Fibroblast of lung (primary cell): ENCODE measurements at regions not wholly inside any gene's neighbourhood (a gene's known extent, or its start where the extent isn't known, plus 50 kb on each side); places are given as distances from the start of the nearest gene placed in this dataset.

ENCODE experiments used
- DNase-seq, 2 donors: peaks; one replicate each; pipeline versions ENCODE4 v3.0.0 to v3.0.0-alpha.2; 2010; ENCODE audit warnings: low read depth in 2 of 2
- H2AFZ ChIP-seq: 2 replicates; pipeline ENCODE4 v1.5.1; 2012; ENCODE audit warnings: low read length, control low read depth, inconsistent platforms
- H3K27ac ChIP-seq: 2 replicates; pipeline ENCODE4 v1.5.1; 2011; ENCODE audit warnings: low read length, control low read depth; ENCODE audit not compliant: insufficient read depth
- H3K27me3 ChIP-seq: 2 replicates; pipeline ENCODE4 v1.5.1; 2011; ENCODE audit warnings: mild to moderate bottlenecking, low read length; ENCODE audit not compliant: control insufficient read depth, insufficient read depth
- H3K36me3 ChIP-seq: 2 replicates; pipeline ENCODE4 v1.5.1; 2011; ENCODE audit warnings: low read length; ENCODE audit not compliant: control insufficient read depth, insufficient read depth
- H3K4me1 ChIP-seq: 2 replicates; pipeline ENCODE4 v1.5.1; 2011; ENCODE audit warnings: low read length; ENCODE audit not compliant: control insufficient read depth, insufficient read depth; ENCODE audit errors: extremely low read depth
- H3K4me2 ChIP-seq: 2 replicates; pipeline ENCODE4 v1.5.1; 2011; ENCODE audit warnings: low read length, control low read depth; ENCODE audit not compliant: insufficient read depth; ENCODE audit errors: extremely low read depth
- H3K4me3 ChIP-seq, 4 experiments: fragments of 200-600 bp in 1 of 4; sonication (generic) in 1 of 4; replicated peaks in 1 of 4; 2 replicates each; pipeline ENCODE4 v1.5.1; 2011 to 2016; ENCODE audit warnings: low read length in 4 of 4, low read depth in 3 of 4, mild to moderate bottlenecking in 3 of 4, control low read depth in 2 of 4, inconsistent platforms in 1 of 4, mixed read lengths in 1 of 4; ENCODE audit not compliant: insufficient read depth in 1 of 4; ENCODE audit errors: control extremely low read depth in 1 of 4
- H3K79me2 ChIP-seq: 2 replicates; pipeline ENCODE4 v1.5.1; 2012; ENCODE audit warnings: mild to moderate bottlenecking, low read length, inconsistent platforms; ENCODE audit not compliant: control insufficient read depth, insufficient read depth
- H3K9ac ChIP-seq: 2 replicates; pipeline ENCODE4 v1.5.1; 2011; ENCODE audit warnings: mild to moderate bottlenecking, low read length, control low read depth; ENCODE audit not compliant: insufficient read depth
- H3K9me3 ChIP-seq: 2 replicates; pipeline ENCODE4 v1.5.1; 2012; ENCODE audit warnings: low read depth, low read length; ENCODE audit not compliant: control insufficient read depth, insufficient read depth
- H4K20me1 ChIP-seq: 2 replicates; pipeline ENCODE4 v1.5.1; 2011; ENCODE audit warnings: low read length; ENCODE audit not compliant: control insufficient read depth, insufficient read depth; ENCODE audit errors: extremely low read depth
- CTCF ChIP-seq, 2 donors: IDR thresholded peaks in 1 of 2; conservative IDR thresholded peaks in 1 of 2; 1 replicate in 1 of 2; 2 replicates in 1 of 2; pipeline ENCODE4 v1.5.1; 2011 to 2012; ENCODE audit warnings: low read length in 2 of 2, control low read depth in 1 of 2, inconsistent platforms in 1 of 2, low read depth in 1 of 2, mild to moderate bottlenecking in 1 of 2
- EZH2 ChIP-seq: IDR thresholded peaks from 2 replicates; pipeline ENCODE4 v1.5.1; 2012; ENCODE audit warnings: low read length, control low read depth, mild to moderate bottlenecking; ENCODE audit errors: missing control alignments

GRCh38 chr4:57494821-57495220 is 384.6 kb upstream of the IGFBP7 start:
- H3K4me1 ChIP-seq: no peaks in the 10 kb centered on the region

GRCh38 chr4:57492251-57492878 is 382.2 kb upstream of the IGFBP7 start:
- Histone ChIP-seq H3K4me3 (no peak overlapping the region), H4K20me1 (no peaks in the 10 kb centered on the region), H2AFZ (no peak overlapping the region), H3K27ac (no peak overlapping the region), H3K79me2 (no peaks in the 10 kb centered on the region), H3K4me2 (no peak overlapping the region), H3K9me3 (no peaks in the 10 kb centered on the region), H3K9ac (no peak overlapping the region), H3K36me3 (no peaks in the 10 kb centered on the region), H3K27me3 (no peaks in the 10 kb centered on the region), H3K4me1 (no peaks in the 10 kb centered on the region)
- TF ChIP-seq CTCF (conservative IDR thresholded peaks at IDR 0.05 in 1 of 2, IDR thresholded peaks at IDR 0.05 in 1 of 2; ENCODE audit: low read depth in 1 of 2, low read length in 2 of 2): no peak
- TF ChIP-seq EZH2: no peak
- DNase-seq: peak in 1 of 2 donors; percentile 1

More at GRCh38 chr4:57494821-57495220, 384.6 kb upstream of the IGFBP7 start:
- no peaks in the 10 kb centered on the region for H3K36me3 ChIP-seq
- no peaks in the 10 kb centered on the region for H3K9me3 ChIP-seq
- no peaks in the 10 kb centered on the region for H3K27me3 ChIP-seq
- no peak overlapping the region for H3K9ac ChIP-seq
- H3K4me2 ChIP-seq: no peak overlapping the region
- H3K4me3 ChIP-seq: no peak overlapping the region
- DNase-seq: no peak
- TF ChIP-seq EZH2 (no peak), CTCF (conservative IDR thresholded peaks at IDR 0.05 in 1 of 2, IDR thresholded peaks at IDR 0.05 in 1 of 2; ENCODE audit: low read depth in 1 of 2, low read length in 2 of 2) (no peak)
- H3K79me2 ChIP-seq: no peaks in the 10 kb centered on the region
- no peaks in the 10 kb centered on the region for H4K20me1 ChIP-seq
- no peak overlapping the region for H3K27ac ChIP-seq
- no peak overlapping the region for H2AFZ ChIP-seq

GRCh38 chr4:57491388-57491787 is 381.2 kb upstream of the IGFBP7 start:
- Histone ChIP-seq H3K4me2 (no peak overlapping the region), H3K79me2 (no peaks in the 10 kb centered on the region), H2AFZ (no peak overlapping the region), H3K36me3 (no peaks in the 10 kb centered on the region), H3K4me1 (no peaks in the 10 kb centered on the region), H3K4me3 (no peak overlapping the region), H4K20me1 (no peaks in the 10 kb centered on the region), H3K27ac (no peak overlapping the region), H3K9me3 (no peaks in the 10 kb centered on the region), H3K9ac (no peak overlapping the region), H3K27me3 (no peaks in the 10 kb centered on the region)
- TF ChIP-seq EZH2: no peak
- TF ChIP-seq CTCF (conservative IDR thresholded peaks at IDR 0.05 in 1 of 2, IDR thresholded peaks at IDR 0.05 in 1 of 2; ENCODE audit: low read depth in 1 of 2, low read length in 2 of 2): no peak
- DNase-seq: no peak
